ENCODE measurements at regions not wholly inside any gene's neighbourhood (a gene's known extent, or its start where the extent isn't known, plus 50 kb on each side); places are given as distances from the start of the nearest gene placed in this dataset.

GRCh38 chr9:2489838-2490314, 131.7 kb upstream of the VLDLR start:
- TF ChIP-seq CTCF (IDR thresholded peaks at IDR 0.05) (no peak), POLR2A (IDR thresholded peaks at IDR 0.05) (no peak)
